ENCODE measurements at regions not wholly inside any gene's neighbourhood (a gene's known extent, or its start where the extent isn't known, plus 50 kb on each side); places are given as distances from the start of the nearest gene placed in this dataset.

DNA sequence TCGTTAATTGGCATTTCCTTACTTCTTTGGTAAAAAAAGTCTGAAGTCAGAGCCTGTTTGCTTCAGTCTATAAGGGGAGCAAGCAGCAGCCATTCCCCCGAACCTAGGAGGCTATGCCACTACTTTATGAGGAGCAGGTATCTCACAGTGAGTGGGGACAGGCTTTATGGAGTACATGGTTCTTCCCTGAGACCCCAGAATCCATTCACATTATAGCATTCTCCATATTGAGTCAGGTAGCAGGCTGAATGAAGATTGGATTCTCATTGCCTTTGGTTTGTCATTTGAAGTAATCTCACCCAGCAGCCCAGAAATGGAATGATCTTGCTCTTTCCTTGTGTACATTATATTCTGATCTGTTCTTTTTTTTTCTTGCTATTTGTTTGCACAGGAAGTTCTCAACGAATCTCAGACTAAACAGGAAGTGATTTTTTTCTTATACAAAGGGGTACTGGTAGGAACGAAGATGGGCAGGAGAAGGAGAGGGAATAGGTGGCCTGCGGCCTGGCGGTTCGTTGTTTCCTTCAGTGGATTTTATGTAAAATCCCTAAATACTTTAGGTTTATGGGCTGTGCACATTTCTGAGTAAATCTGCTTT lies 74.4 kb downstream of the ARHGAP35 start:
- Histone ChIP-seq H3K36me3 (ENCODE audit: insufficient read depth in 1 of 2, low read depth in 1 of 2) (peaks cover 5 to 11% of the 10 kb centered on the region in 2 donors), H3K9me3 (no peaks in the 10 kb centered on the region), H3K27ac (no peak overlapping the region), H3K4me3 (no peak overlapping the region), H3K27me3 (ENCODE audit: insufficient read depth in 3 of 3, low read length in 2 of 3) (no peaks in the 10 kb centered on the region), H3K4me1 (peaks cover 34% of the 10 kb centered on the region)
- TF ChIP-seq, protein P1, sequence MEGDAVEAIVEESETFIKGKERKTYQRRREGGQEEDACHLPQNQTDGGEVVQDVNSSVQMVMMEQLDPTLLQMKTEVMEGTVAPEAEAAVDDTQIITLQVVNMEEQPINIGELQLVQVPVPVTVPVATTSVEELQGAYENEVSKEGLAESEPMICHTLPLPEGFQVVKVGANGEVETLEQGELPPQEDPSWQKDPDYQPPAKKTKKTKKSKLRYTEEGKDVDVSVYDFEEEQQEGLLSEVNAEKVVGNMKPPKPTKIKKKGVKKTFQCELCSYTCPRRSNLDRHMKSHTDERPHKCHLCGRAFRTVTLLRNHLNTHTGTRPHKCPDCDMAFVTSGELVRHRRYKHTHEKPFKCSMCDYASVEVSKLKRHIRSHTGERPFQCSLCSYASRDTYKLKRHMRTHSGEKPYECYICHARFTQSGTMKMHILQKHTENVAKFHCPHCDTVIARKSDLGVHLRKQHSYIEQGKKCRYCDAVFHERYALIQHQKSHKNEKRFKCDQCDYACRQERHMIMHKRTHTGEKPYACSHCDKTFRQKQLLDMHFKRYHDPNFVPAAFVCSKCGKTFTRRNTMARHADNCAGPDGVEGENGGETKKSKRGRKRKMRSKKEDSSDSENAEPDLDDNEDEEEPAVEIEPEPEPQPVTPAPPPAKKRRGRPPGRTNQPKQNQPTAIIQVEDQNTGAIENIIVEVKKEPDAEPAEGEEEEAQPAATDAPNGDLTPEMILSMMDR (IDR thresholded peaks at IDR 0.05): no peak
- intact Hi-C loops (cut with DNase I): no loop called here
- ATAC-seq (no peak), DNase-seq (no peak)
- WGBS, 3 donors: 73 to 78% (median 76%) methylated on average over 7 of the region's 7 CpGs

DNA sequence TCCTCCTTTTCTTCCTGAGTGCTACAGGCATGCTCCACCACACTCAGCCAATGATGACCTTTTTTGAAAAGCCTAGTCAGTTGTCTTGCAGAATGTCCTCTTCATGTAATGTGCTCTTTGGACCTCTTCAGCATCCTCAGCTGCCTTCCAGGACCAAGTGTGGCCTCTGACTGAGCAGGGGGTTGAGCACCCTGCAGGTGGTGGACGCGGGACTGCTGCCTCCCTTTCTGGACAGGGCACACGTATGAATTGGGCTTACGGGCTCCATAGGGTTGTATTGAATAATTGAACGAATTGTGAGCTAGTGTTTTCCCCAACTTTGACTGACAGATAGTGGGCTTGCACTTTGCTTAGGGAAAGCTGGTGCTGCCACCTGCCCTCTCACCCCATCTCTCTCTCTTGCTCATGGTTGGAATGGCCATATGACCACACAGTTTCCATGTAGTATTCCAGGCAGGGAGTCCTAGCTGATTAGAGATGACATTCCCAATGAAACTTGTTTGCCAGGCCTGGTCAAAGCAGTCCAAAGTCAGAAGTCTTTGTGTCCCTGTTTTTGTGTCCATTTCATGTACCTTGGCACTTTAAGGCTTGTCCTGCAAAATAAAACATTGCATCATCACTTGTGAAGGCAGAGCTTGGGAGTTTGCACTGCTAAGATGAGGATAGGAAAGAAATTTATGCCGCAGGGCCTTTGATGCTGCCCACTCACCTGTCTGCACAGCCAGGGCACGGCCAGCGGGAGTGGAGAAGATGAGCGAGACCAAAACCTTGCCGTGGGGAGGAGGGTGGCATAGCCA lies 76.3 kb upstream of the NPAS1 start:
- TF ChIP-seq, protein P1 (IDR thresholded peaks at IDR 0.05): no peak
- H3K27me3 ChIP-seq (ENCODE audit: insufficient read depth in 3 of 3, low read length in 2 of 3): no peaks in the 10 kb centered on the region
- peak overlapping the region; percentile 88 for H3K27ac ChIP-seq
- DNase-seq: no peak
- intact Hi-C loops (cut with DNase I): no loop called here
- H3K4me1 ChIP-seq: peaks cover 37% of the 10 kb centered on the region
- peak in 1 of 4 donors; percentile 9 for ATAC-seq
- H3K9me3 ChIP-seq: no peaks in the 10 kb centered on the region
- 53 to 75% (median 59%) methylated on average over 10 of the region's 10 CpGs for WGBS, 3 donors
- H3K36me3 ChIP-seq (ENCODE audit: insufficient read depth in 1 of 2, low read depth in 1 of 2): no peaks in the 10 kb centered on the region
- H3K4me3 ChIP-seq: no peak overlapping the region

DNA sequence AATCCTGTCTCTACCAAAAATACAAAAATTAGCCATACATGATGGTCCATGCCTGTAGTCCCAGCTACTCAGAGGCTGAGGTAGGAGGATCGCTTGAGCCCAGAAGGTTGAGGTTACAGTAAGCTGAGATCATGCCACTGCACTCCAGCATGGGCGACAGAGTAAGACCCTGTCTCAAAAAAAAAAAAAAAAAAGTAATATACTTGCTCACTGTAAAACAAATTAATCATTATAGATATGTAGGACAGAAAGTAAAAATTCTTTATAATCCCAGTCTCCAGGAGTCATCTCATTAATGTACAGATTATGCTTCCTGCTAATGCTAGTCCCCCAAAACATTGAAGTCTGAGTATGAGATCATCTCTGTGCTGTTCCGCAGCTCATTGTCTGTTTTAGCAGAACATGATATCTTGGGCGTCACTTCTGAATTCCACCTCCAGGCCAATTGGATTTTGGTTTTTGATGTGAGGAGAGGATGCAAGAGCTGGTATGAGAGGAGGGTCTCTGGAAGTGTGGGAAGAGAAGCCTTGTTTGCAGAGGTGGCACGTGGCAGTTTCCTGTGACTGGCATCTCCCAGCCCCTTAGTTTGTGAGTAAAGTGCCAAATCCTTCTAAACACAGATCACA lies 75.4 kb upstream of the NPAS1 start:
- Histone ChIP-seq H3K9me3 (no peaks in the 10 kb centered on the region), H3K27ac (peak overlapping the region; percentile 88), H3K27me3 (ENCODE audit: insufficient read depth in 3 of 3, low read length in 2 of 3) (no peaks in the 10 kb centered on the region), H3K4me1 (peaks cover 37% of the 10 kb centered on the region), H3K4me3 (peak overlapping the region; percentile 51), H3K36me3 (ENCODE audit: insufficient read depth in 1 of 2, low read depth in 1 of 2) (no peaks in the 10 kb centered on the region)
- ATAC-seq (peak in 2 of 4 donors; percentile 24 to 34), DNase-seq (no peak)
- 18 to 41% (median 32%) methylated on average over 5 of the region's 5 CpGs for WGBS, 3 donors
- intact Hi-C loops (cut with DNase I): no loop called here
- TF ChIP-seq, protein P1 (IDR thresholded peaks at IDR 0.05): no peak

DNA sequence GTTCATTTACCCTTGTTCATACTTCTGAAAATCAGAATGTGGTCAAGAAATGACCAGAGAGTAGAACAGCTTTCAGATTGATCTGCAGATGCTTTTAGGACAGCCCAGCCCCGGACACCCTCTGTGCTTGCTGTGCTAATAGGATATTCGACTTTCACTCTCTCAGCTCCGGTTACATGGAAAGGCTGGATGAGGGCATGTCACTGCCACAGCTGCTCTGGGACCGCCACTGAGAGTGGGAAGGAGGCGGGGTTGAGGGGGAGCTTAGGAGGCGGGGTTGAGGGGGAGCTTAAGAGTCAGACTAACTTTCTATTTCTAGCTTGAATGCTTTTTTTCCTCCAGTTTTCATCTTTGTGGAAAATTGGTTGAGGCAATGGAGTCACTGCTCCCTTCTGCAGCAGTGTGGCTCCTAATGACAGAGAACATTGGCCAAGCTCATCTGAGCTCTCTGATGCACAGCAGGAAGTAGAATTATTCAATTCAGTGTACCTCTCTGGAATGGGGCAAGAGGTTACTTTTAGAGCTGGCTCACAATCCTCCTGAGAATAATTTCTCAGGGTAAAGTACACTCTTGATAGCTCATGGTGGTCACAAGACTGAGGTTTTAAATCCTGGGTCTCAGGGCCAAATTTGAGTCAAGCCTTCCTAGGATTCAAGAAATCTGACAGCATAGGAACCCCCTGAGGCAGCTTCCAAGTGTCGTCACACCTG lies 74.6 kb upstream of the NPAS1 start:
- Histone ChIP-seq H3K36me3 (ENCODE audit: insufficient read depth in 1 of 2, low read depth in 1 of 2) (no peaks in the 10 kb centered on the region), H3K9me3 (no peaks in the 10 kb centered on the region), H3K4me1 (peaks cover 44% of the 10 kb centered on the region), H3K4me3 (peak overlapping the region; percentile 51), H3K27me3 (ENCODE audit: insufficient read depth in 3 of 3, low read length in 2 of 3) (no peaks in the 10 kb centered on the region), H3K27ac (peak overlapping the region; percentile 88)
- 6 to 13% (median 7%) methylated on average over 7 of the region's 7 CpGs for WGBS, 3 donors
- intact Hi-C loops (cut with DNase I): no loop called here
- TF ChIP-seq, protein P1 (IDR thresholded peaks at IDR 0.05): no peak
- DNase-seq (peak; percentile 74 to 87), ATAC-seq (peak; percentile 94 to 97 (median 95))

Measured in psoas muscle (tissue), 7 donors.